WI38 (cell line): ENCODE measurements at regions not wholly inside any gene's neighbourhood (a gene's known extent, or its start where the extent isn't known, plus 50 kb on each side); places are given as distances from the start of the nearest gene placed in this dataset.

Source experiments
- H3K4me3 ChIP-seq: 2 replicates; pipeline ENCODE4 v1.5.1; 2011; ENCODE audit warnings: low read depth, mild to moderate bottlenecking, control low read depth, low read length
- TF ChIP-seq, protein P1 (sequence below): IDR thresholded peaks from 2 replicates; pipeline ENCODE4 v1.5.1; 2012; ENCODE audit warnings: low read depth, mild to moderate bottlenecking, control low read depth, low read length

DNA sequence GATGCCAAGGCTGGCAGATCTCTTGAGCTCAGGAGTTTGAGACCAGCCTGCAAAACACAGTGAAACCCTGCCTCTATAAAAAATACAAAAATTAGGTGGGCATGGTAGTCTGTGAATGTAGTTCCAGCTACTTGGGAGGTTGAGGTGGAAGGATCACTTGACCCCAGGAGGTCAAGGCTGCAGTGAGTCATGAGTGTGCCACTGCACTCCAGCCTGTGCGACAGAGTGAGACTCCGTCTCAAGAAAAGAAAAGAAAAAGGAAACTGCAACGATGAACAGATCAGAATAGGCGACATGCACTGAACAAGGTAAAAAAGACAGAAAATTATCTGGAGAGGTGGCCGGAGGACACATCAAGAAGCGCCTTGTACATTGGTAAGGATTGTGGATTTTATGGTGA, 273.7 kb upstream of the AMIGO2 start:
- TF ChIP-seq, protein P1, sequence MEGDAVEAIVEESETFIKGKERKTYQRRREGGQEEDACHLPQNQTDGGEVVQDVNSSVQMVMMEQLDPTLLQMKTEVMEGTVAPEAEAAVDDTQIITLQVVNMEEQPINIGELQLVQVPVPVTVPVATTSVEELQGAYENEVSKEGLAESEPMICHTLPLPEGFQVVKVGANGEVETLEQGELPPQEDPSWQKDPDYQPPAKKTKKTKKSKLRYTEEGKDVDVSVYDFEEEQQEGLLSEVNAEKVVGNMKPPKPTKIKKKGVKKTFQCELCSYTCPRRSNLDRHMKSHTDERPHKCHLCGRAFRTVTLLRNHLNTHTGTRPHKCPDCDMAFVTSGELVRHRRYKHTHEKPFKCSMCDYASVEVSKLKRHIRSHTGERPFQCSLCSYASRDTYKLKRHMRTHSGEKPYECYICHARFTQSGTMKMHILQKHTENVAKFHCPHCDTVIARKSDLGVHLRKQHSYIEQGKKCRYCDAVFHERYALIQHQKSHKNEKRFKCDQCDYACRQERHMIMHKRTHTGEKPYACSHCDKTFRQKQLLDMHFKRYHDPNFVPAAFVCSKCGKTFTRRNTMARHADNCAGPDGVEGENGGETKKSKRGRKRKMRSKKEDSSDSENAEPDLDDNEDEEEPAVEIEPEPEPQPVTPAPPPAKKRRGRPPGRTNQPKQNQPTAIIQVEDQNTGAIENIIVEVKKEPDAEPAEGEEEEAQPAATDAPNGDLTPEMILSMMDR = no peak

DNA sequence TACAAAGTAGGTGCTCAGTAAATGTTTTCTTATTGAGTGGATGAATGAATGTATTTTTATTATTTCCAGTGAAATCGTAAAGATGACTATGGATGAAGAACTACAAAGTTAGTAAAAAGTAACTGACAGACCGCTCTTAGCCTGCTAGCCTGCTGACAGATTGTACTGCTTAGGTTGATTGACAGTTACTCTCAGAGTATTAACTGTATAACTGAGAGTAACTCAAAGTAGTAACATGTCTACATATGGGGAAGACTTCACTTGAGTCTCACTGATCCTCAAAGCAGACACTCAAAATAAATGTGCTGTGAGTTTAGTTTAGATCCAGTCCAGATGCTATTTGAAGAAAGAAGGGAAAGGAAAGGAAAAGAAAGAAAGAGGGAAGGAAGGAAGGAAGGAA, 272.3 kb upstream of the AMIGO2 start:
- TF ChIP-seq, protein P1 = no peak
- no peak overlapping the region for H3K4me3 ChIP-seq

More for the DNA sequence above, 273.7 kb upstream of the AMIGO2 start:
- no peak overlapping the region for H3K4me3 ChIP-seq

DNA sequence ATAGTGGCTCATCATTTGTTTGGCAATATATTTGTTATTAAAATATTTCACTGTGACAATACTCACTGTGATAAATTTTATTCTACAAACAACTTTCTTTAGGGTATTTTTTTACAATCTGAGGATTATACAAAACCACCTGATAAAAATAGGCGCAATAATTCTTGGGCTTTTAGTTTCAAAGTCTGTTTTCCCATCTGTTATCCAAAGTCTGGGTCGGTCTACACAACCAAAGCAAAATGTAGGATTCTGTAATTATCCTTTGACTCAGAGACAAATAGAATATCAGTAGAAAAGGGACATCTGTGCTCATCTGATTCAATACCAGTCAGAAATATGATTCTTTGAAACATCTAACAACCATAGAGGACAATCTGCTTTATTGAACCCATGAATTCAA, 271.8 kb upstream of the AMIGO2 start:
- H3K4me3 ChIP-seq = no peak overlapping the region
- TF ChIP-seq, protein P1 = no peak

DNA sequence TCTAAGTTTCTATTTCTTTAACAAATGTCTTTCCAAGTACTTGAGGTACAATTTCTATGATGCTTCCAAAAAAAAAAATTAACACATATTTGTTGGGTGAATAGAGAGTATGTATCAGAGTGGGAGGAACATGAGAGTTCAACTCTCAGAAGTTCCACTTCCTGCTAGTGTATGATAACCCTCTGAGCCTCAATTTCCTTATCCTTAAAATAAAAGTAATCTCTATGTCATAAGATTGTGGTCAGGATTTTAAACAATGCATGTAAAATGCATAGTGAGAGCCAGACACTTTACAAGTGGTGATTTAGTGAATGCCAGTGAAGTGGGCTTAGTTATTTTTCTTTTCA, 270.3 kb upstream of the AMIGO2 start:
- TF ChIP-seq, protein P1 = no peak
- H3K4me3 ChIP-seq = no peak overlapping the region

- no peak overlapping the region for H3K4me3 ChIP-seq
- TF ChIP-seq, protein P1 = no peak
Measured at GRCh38 chr12:47349137-47350061, 269.6 kb upstream of the AMIGO2 start.

DNA sequence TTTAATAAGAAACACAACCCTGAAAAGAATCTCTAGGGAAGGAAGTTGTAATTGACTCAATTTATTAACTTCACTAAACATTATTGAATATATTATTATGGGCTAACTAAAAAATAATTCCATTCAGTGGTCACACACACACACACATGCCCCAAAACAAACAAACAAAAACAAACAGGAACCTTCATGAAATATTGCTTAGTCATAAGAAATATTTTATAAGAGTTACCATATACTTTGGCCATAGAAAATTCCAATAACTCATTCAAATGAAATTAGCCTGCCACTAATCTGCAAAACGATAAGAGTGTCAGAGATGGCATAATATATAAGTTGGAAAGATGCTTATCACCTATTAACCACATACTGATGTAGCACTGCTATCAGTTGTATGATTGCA, 268.4 kb upstream of the AMIGO2 start:
- TF ChIP-seq, protein P1 = no peak
- no peak overlapping the region for H3K4me3 ChIP-seq

- TF ChIP-seq, protein P1 = no peak
Measured at GRCh38 chr12:47346251-47347019, 266.7 kb upstream of the AMIGO2 start.

More at GRCh38 chr12:47346251-47347019, 266.7 kb upstream of the AMIGO2 start:
- no peak overlapping the region for H3K4me3 ChIP-seq
